T-cell (primary cell): ENCODE measurements at regions not wholly inside any gene's neighbourhood (a gene's known extent, or its start where the extent isn't known, plus 50 kb on each side); places are given as distances from the start of the nearest gene placed in this dataset.

Source experiments
- ATAC-seq, 4 experiments: fragments of 200-7000 bp in 3 of 4; fragments of 150-1000 bp in 1 of 4; cut with Tn5 transposase; replicated peaks in 1 of 4; 1 replicate in 3 of 4; 2 replicates in 1 of 4; pipeline ENCODE4 v1.10.0; 2021; ENCODE audit warnings: moderate library complexity in 3 of 4, mild to moderate bottlenecking in 2 of 4, moderate number of reproducible peaks in 1 of 4
- CTCF ChIA-PET, 2 donors: fragments of 300-600 bp; sonication (Branson Sonifier 250); formaldehyde crosslinking; loops; one replicate each; lab custom pipeline; 2022; ENCODE audit warnings: antibody characterized with exemption in 2 of 2; lab: Charles Lee
- POLR2A ChIA-PET, 2 donors: fragments of 300-600 bp; sonication (Branson Sonifier 250); formaldehyde crosslinking; loops; one replicate each; lab custom pipeline; 2022; ENCODE audit warnings: antibody characterized with exemption in 2 of 2; lab: Charles Lee
- DNase-seq, 35 experiments: peaks; one replicate each; pipeline versions ENCODE4 v3.0.0 to v3.0.0-alpha.2; 2013 to 2023
- H3K27ac ChIP-seq: one replicate; pipeline ENCODE4 v1.5.1; 2013; ENCODE audit warnings: low read length
- H3K27me3 ChIP-seq, 2 experiments: replicated peaks in 1 of 2; 1 replicate in 1 of 2; 2 replicates in 1 of 2; pipeline versions ENCODE4 v1.6.1 to v1.7.0; 2013; ENCODE audit warnings: low read length in 1 of 2, mixed read lengths in 1 of 2; ENCODE audit not compliant: control insufficient read depth in 2 of 2, insufficient read depth in 2 of 2; ENCODE audit errors: extremely low read depth in 1 of 2
- H3K36me3 ChIP-seq, 2 donors: 1 replicate in 1 of 2; 2 replicates in 1 of 2; pipeline versions ENCODE4 v1.6.1 to v1.7.0; 2013; ENCODE audit warnings: low read length in 1 of 2; ENCODE audit not compliant: control insufficient read depth in 2 of 2, insufficient read depth in 1 of 2; ENCODE audit errors: extremely low read depth in 1 of 2
- H3K4me1 ChIP-seq, 2 experiments: 1 replicate in 1 of 2; 2 replicates in 1 of 2; pipeline versions ENCODE4 v1.6.1 to v1.7.0; 2013; ENCODE audit warnings: low read length in 2 of 2, mixed read lengths in 1 of 2; ENCODE audit not compliant: insufficient read depth in 2 of 2, control insufficient read depth in 1 of 2; ENCODE audit errors: extremely low read depth in 1 of 2
- H3K4me3 ChIP-seq, 2 donors: 1 replicate in 1 of 2; 2 replicates in 1 of 2; pipeline versions ENCODE4 v1.5.1 to v1.7.0; 2013; ENCODE audit warnings: mild to moderate bottlenecking in 2 of 2, low read length in 1 of 2, moderate library complexity in 1 of 2; ENCODE audit not compliant: control insufficient read depth in 1 of 2; ENCODE audit errors: extremely low read depth in 1 of 2
- H3K9me3 ChIP-seq: 2 replicates; pipeline ENCODE4 v1.7.0; 2013
- H3K27ac Mint-ChIP-seq, 2 donors: one replicate each; pipeline ENCODE4 v1.8.0; 2020 to 2021; ENCODE audit warnings: mild to moderate bottlenecking in 2 of 2, mixed read lengths in 2 of 2
- H3K27me3 Mint-ChIP-seq, 2 donors: one replicate each; pipeline ENCODE4 v1.8.0; 2021 to 2022; ENCODE audit warnings: mixed read lengths in 2 of 2
- H3K36me3 Mint-ChIP-seq: one replicate; pipeline ENCODE4 v1.8.0; 2021; ENCODE audit warnings: mixed read lengths
- H3K4me1 Mint-ChIP-seq, 3 donors: one replicate each; pipeline ENCODE4 v1.8.0; 2020 to 2022; ENCODE audit warnings: mixed read lengths in 3 of 3, mild to moderate bottlenecking in 1 of 3
- H3K4me3 Mint-ChIP-seq, 3 donors: one replicate each; pipeline ENCODE4 v1.8.0; 2020 to 2022; ENCODE audit warnings: mild to moderate bottlenecking in 3 of 3, mixed read lengths in 3 of 3, moderate library complexity in 3 of 3
- H3K9me3 Mint-ChIP-seq, 3 donors: one replicate each; pipeline ENCODE4 v1.8.0; 2020 to 2022; ENCODE audit warnings: mixed read lengths in 3 of 3
- WGBS: methylation state at CpG from one replicate; pipeline ENCODE4 v1.1.5; 2013; ENCODE audit warnings: missing lambda C conversion rate; ENCODE audit not compliant: insufficient coverage; 5-methylcytosine and 5-hydroxymethylcytosine counted together

DNA sequence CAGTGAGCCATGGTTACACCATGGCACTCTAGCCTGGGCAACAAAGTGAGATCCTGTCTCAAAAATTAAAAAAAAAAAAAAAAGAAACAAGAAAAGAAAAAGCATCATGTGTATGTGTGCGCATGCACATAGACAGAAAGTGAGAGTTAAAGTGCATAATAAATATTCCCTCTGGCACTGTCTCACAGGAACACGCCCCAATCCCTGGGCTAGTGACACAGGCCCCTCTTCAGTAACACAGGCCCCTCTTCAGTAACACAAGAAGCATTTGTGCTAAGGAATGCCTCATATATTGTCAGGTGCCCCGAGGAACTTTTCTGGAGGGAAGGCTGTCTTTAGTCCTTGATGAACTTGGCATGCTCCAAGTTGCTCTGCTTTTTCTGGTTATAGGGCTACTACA, 57.5 kb downstream of the RPL27A start:
- Mint-ChIP-seq H3K9me3 (no peaks in the 10 kb centered on the region), H3K4me3 (no peak overlapping the region), H3K27ac (no peak overlapping the region), H3K36me3 (no peaks in the 10 kb centered on the region), H3K27me3 (peaks cover 5 to 7% of the 10 kb centered on the region in 2 donors), H3K4me1 (no peaks in the 10 kb centered on the region)
- no peak for DNase-seq
- no peak for ATAC-seq
- Histone ChIP-seq H3K27me3 (peaks cover 0 to 21% of the 10 kb centered on the region in 2 experiments), H3K36me3 (no peaks in the 10 kb centered on the region), H3K9me3 (no peaks in the 10 kb centered on the region), H3K4me1 (no peaks in the 10 kb centered on the region), H3K27ac (no peak overlapping the region), H3K4me3 (no peak overlapping the region)
- 89% methylated on average over 1 of the region's 3 CpGs for WGBS
- CTCF ChIA-PET, result no interaction called here
- POLR2A ChIA-PET, result no interaction called here

DNA sequence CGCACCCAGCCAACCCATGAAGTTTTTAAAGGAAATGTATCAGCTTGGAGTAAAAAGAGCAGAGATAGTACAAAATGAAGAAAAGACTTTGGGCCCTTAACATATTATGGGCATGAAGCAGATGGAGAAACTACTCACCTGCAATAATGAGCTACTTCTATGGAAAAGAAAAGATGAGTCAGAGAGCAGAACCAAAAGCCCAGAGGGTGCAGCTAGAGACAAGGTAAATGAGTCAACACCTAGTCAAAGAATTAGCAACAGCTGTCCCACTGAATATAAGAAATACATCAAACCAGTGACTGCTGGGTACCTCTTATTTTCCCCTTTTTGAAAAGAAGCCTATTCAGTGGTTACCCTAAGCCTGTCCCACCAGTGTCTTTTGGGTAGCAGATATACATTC, 61.8 kb downstream of the RPL27A start:
- Histone ChIP-seq H3K4me3 (no peak overlapping the region), H3K27ac (no peak overlapping the region), H3K4me1 (no peaks in the 10 kb centered on the region), H3K27me3 (peaks cover 0 to 14% of the 10 kb centered on the region in 2 experiments), H3K36me3 (no peaks in the 10 kb centered on the region), H3K9me3 (no peaks in the 10 kb centered on the region)
- DNase-seq (no peak), ATAC-seq (no peak)
- Mint-ChIP-seq H3K9me3 (no peaks in the 10 kb centered on the region), H3K27ac (no peak overlapping the region), H3K4me3 (no peak overlapping the region), H3K27me3 (peaks cover 17 to 24% of the 10 kb centered on the region in 2 donors), H3K4me1 (no peaks in the 10 kb centered on the region), H3K36me3 (no peaks in the 10 kb centered on the region)
- no CpG with 5 or more reads among the region's 1 CpG for WGBS
- CTCF ChIA-PET, result interaction anchor here in 1 of 2 donors (0.7 kb wide), 1 partner anchor 53 kb away, joined by 9 read pairs; no protein-coding TSS in a partner anchor
- POLR2A ChIA-PET, result interaction anchor here in 1 of 2 donors (0.7 kb wide), 1 partner anchor 22 kb away, joined by 3 read pairs; no protein-coding TSS in a partner anchor

DNA sequence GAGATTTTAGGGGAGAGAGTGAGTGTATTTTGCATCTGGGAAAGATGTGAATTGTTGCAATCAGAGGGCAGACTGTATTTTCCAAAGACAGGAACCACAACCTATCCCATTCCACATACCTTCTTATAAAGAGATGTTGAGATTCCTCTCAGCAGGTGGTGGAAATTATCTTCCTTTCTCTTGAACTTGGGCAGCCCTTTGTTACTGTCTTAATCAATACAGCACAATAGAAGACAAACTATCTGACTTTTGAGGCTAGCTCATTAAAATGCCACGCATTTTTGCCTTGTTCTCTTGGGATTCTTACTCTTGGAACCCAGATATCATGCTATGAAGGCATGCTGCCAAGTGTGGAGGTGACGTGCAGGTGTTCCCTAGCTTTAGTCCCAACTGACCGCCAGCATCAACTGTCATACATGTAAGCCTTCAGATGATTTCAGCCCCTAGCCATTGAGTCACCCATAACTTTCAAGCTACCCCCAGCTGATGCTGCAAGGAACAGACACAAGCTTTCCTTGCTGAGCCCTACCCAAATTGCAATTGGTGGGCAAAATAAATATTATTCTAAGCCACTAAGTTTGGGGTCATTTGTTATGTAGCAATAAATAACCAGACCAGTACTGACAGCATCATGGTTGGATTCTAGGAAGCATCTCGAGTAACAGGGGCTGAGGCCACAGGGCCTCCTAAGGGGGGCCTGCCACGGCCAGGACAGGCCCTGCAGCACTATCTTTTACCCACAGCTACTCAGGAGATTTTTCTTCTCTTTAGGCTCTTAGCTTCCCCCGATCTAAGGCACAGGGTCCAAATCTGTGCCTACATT, 63.0 kb downstream of the RPL27A start:
- no peak overlapping the region for H3K4me3 Mint-ChIP-seq
- H3K36me3 Mint-ChIP-seq, result no peaks in the 10 kb centered on the region
- H3K9me3 Mint-ChIP-seq, result no peaks in the 10 kb centered on the region
- ChIA-PET POLR2A (no interaction called here), CTCF (no interaction called here)
- Histone ChIP-seq H3K9me3 (no peaks in the 10 kb centered on the region), H3K27me3 (peaks cover 0 to 16% of the 10 kb centered on the region in 2 experiments), H3K4me3 (no peak overlapping the region), H3K4me1 (no peaks in the 10 kb centered on the region), H3K36me3 (no peaks in the 10 kb centered on the region), H3K27ac (no peak overlapping the region)
- DNase-seq, result no peak
- no peaks in the 10 kb centered on the region for H3K4me1 Mint-ChIP-seq
- H3K27me3 Mint-ChIP-seq, result peaks cover 19 to 28% of the 10 kb centered on the region in 2 donors
- 63% methylated on average over 4 of the region's 6 CpGs for WGBS
- no peak overlapping the region for H3K27ac Mint-ChIP-seq
- ATAC-seq, result no peak

DNA sequence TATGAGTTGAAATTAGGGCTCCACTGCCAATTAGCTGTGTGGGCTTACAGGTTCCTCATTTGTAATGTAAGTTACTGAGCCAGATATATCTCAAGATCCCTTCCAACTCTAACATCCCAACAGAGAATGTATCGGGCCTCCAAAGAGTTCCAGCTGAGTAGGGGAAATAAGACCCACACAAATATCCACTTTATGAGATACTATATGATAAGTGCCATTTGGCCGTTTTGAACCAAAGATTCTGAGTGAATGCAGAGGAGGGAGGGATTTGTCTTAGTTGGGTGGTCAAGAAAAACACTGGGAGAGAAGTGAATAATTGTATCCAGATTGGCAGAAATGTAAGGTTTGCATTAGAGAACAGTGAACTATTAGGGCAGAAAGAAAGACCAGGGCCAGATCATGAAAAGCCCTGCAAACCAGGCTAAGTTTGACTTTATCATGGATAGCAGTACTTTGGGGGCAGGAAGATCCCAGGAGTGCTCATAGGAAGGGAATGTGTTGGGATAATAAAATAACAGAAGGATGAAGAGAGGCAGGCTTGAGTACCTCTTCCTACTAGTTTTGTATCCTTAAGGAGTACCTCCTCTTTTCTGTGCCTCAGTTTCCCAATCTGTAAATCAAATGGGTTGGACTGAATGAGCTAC, 63.9 kb downstream of the RPL27A start:
- no peaks in the 10 kb centered on the region for H3K36me3 Mint-ChIP-seq
- Histone ChIP-seq H3K27ac (no peak overlapping the region), H3K4me1 (no peaks in the 10 kb centered on the region), H3K9me3 (no peaks in the 10 kb centered on the region), H3K36me3 (no peaks in the 10 kb centered on the region), H3K27me3 (peaks cover 0 to 16% of the 10 kb centered on the region in 2 experiments), H3K4me3 (no peak overlapping the region)
- H3K27ac Mint-ChIP-seq, result no peak overlapping the region
- ATAC-seq (no peak), DNase-seq (no peak)
- 60% methylated on average over 1 of the region's 2 CpGs for WGBS
- CTCF ChIA-PET, result no interaction called here
- H3K4me3 Mint-ChIP-seq, result no peak overlapping the region
- H3K27me3 Mint-ChIP-seq, result peaks cover 19 to 31% of the 10 kb centered on the region in 2 donors
- no peaks in the 10 kb centered on the region for H3K9me3 Mint-ChIP-seq
- POLR2A ChIA-PET, result no interaction called here
- H3K4me1 Mint-ChIP-seq, result no peaks in the 10 kb centered on the region

DNA sequence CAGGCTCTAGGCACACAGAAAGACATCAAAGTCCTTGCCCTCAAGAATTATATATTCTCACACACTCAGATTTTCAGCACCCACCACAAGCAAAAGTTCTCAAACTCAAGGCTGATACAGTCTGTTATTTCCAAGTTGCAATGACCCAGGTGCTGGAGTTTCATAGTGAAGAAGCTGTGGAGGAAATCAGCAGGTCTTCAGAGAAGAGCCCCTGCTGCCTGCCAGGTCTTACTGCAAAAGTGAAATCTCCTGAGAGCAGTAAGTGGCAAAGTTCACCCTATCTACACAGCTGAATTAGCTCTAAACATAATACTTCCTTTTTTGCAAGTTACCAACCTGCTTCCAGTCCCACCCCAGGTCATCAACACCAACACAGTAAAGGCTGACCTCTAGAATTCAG, 64.6 kb downstream of the RPL27A start:
- H3K36me3 ChIP-seq, result no peaks in the 10 kb centered on the region
- peaks cover 24 to 37% of the 10 kb centered on the region in 2 donors for H3K27me3 Mint-ChIP-seq
- POLR2A ChIA-PET, result no interaction called here

DNA sequence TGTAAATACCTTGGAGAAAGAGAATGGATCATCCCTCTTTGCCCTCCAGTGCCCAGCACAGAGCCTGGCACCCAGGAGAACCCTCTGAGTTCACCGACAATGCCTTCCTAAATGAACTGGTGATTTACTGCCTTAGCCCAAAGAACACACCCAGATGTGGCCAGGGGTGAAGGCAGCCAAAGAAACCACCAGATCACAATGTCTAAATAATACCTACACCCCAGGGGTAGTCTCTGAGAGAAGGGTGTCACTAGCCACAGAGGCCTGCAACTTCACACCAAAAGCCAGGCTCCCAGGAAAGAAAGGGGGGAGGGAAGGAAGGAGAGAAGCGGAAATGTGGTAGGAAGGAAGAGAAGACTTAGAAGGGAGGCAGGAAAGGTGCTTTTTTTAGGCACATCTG, 65.7 kb downstream of the RPL27A start:
- Mint-ChIP-seq H3K9me3 (no peaks in the 10 kb centered on the region), H3K27me3 (peaks cover 24 to 37% of the 10 kb centered on the region in 2 donors), H3K4me3 (no peak overlapping the region), H3K36me3 (no peaks in the 10 kb centered on the region), H3K4me1 (no peaks in the 10 kb centered on the region), H3K27ac (no peak overlapping the region)
- Histone ChIP-seq H3K9me3 (no peaks in the 10 kb centered on the region), H3K36me3 (no peaks in the 10 kb centered on the region), H3K4me1 (no peaks in the 10 kb centered on the region), H3K27me3 (peaks cover 0 to 15% of the 10 kb centered on the region in 2 experiments), H3K27ac (no peak overlapping the region), H3K4me3 (no peak overlapping the region)
- ATAC-seq, result no peak
- DNase-seq, result no peak
- CTCF ChIA-PET, result no interaction called here
- POLR2A ChIA-PET, result no interaction called here
- WGBS, result no CpG with 5 or more reads among the region's 2 CpGs

More for the DNA sequence above, 64.6 kb downstream of the RPL27A start:
- Histone ChIP-seq H3K4me3 (no peak overlapping the region), H3K4me1 (no peaks in the 10 kb centered on the region), H3K27me3 (peaks cover 0 to 12% of the 10 kb centered on the region in 2 experiments), H3K27ac (no peak overlapping the region), H3K9me3 (no peaks in the 10 kb centered on the region)
- Mint-ChIP-seq H3K36me3 (no peaks in the 10 kb centered on the region), H3K4me1 (no peaks in the 10 kb centered on the region), H3K4me3 (no peak overlapping the region), H3K27ac (no peak overlapping the region), H3K9me3 (no peaks in the 10 kb centered on the region)
- CTCF ChIA-PET, result no interaction called here
- no peak for DNase-seq
- ATAC-seq, result no peak
